HCT116 (cell line): ENCODE measurements at regions not wholly inside any gene's neighbourhood (a gene's known extent, or its start where the extent isn't known, plus 50 kb on each side); places are given as distances from the start of the nearest gene placed in this dataset.

Experiments
- ATAC-seq: fragments of 200-7000 bp; cut with Tn5 transposase; 2 replicates; pipeline ENCODE4 v1.9.1; 2020; ENCODE audit warnings: mild to moderate bottlenecking, moderate library complexity
- BruUV-seq: library from RNA; stranded (reverse); fragments of 400-500 nt; replicated peaks from 2 replicates; lab custom pipeline; 2021; lab: Mats Ljungman, UMichigan
- CTCF ChIA-PET: fragments of 300-600 bp; sonication (Branson Sonifier 250); formaldehyde crosslinking; loops from one replicate; lab custom pipeline; 2021; ENCODE audit warnings: antibody characterized with exemption; lab: Charles Lee
- POLR2A ChIA-PET: fragments of 300-600, 350-600 bp; sonication (Branson Sonifier 250); formaldehyde crosslinking; loops from one replicate; lab custom pipeline; 2021; ENCODE audit warnings: antibody characterized with exemption; lab: Charles Lee
- RAD21 ChIA-PET, 2 experiments: fragments of 300-600 bp; sonication (Branson Sonifier 250); formaldehyde crosslinking; loops; one replicate each; lab custom pipeline; 2023; ENCODE audit warnings: low total read pairs in 2 of 2; ENCODE audit not compliant: uncharacterized antibody in 2 of 2, unreplicated experiment in 2 of 2, low non-redundant PET in 1 of 2; lab: Charles Lee
- DNase-seq: peaks from one replicate; pipeline ENCODE4 v3.0.0-alpha.2; 2010; ENCODE audit warnings: low read depth, low spot score
- H2AFZ ChIP-seq: fragments of 200-600 bp; shearing (Covaris generic), sonication (generic); 2 replicates; pipeline ENCODE4 v1.6.1; 2017; ENCODE audit warnings: low read depth, mixed run types, mixed read lengths, antibody characterized with exemption, low read length; ENCODE audit not compliant: poor library complexity, severe bottlenecking
- H3K27ac ChIP-seq: 2 replicates; pipeline ENCODE4 v1.5.1; 2012; ENCODE audit warnings: low read depth, low read length
- H3K27me3 ChIP-seq: fragments of 200-600 bp; sonication (generic); 2 replicates; pipeline ENCODE4 v1.6.1; 2016; ENCODE audit warnings: mixed run types, low read length, mixed read lengths; ENCODE audit not compliant: insufficient read depth
- H3K36me3 ChIP-seq, 2 experiments: fragments of 200-500 bp in 1 of 2; fragments of 200-600 bp in 1 of 2; sonication (Bioruptor generic) in 1 of 2; sonication (generic) in 1 of 2; 2 replicates each; pipeline versions ENCODE4 v1.5.1 to v1.6.1; 2014 to 2016; ENCODE audit warnings: low read length in 2 of 2, inconsistent platforms in 1 of 2, mixed read lengths in 1 of 2, mixed run types in 1 of 2; ENCODE audit not compliant: insufficient read depth in 2 of 2, control insufficient read depth in 1 of 2
- H3K4me1 ChIP-seq, 2 experiments: fragments of 200-600 bp in 1 of 2; sonication (generic) in 1 of 2; 2 replicates each; pipeline versions ENCODE4 v1.5.1 to v1.6.1; 2012 to 2017; ENCODE audit warnings: low read length in 2 of 2, inconsistent platforms in 1 of 2, mild to moderate bottlenecking in 1 of 2, mixed read lengths in 1 of 2, mixed run types in 1 of 2, moderate library complexity in 1 of 2; ENCODE audit not compliant: insufficient read depth in 2 of 2, control insufficient read depth in 1 of 2
- H3K4me2 ChIP-seq: fragments of 200-600 bp; sonication (generic); 2 replicates; pipeline ENCODE4 v1.6.1; 2017; ENCODE audit warnings: mixed run types, low read length, mixed read lengths
- H3K4me3 ChIP-seq, 2 experiments: fragments of 200-600 bp in 1 of 2; sonication (generic) in 1 of 2; replicated peaks in 1 of 2; 2 replicates each; pipeline ENCODE4 v1.5.1; 2011 to 2016; ENCODE audit warnings: low read length in 2 of 2, control low read depth in 1 of 2, low read depth in 1 of 2, mild to moderate bottlenecking in 1 of 2, mixed read lengths in 1 of 2, mixed run types in 1 of 2
- H3K79me2 ChIP-seq: fragments of 200-600 bp; sonication (generic); 2 replicates; pipeline ENCODE4 v1.6.1; 2017; ENCODE audit warnings: mild to moderate bottlenecking, mixed run types, low read length, moderate library complexity, mixed read lengths; ENCODE audit not compliant: insufficient read depth
- H3K9ac ChIP-seq: fragments of 200-600 bp; sonication (generic); 2 replicates; pipeline ENCODE4 v1.6.1; 2016; ENCODE audit warnings: low read length, mixed read lengths
- H3K9me2 ChIP-seq: fragments of 200-600 bp; sonication (generic), shearing (Covaris generic); 2 replicates; pipeline ENCODE4 v1.6.1; 2017; ENCODE audit warnings: mixed run types, mild to moderate bottlenecking, moderate library complexity; ENCODE audit not compliant: insufficient read depth
- H3K9me3 ChIP-seq, 2 experiments: fragments of 200-500 bp in 1 of 2; fragments of 200-600 bp in 1 of 2; sonication (Bioruptor generic) in 1 of 2; sonication (generic) in 1 of 2; 2 replicates each; pipeline ENCODE4 v1.6.1; 2014 to 2017; ENCODE audit warnings: low read length in 2 of 2, mixed read lengths in 2 of 2, inconsistent platforms in 1 of 2, low read depth in 1 of 2, mild to moderate bottlenecking in 1 of 2, mixed run types in 1 of 2, moderate library complexity in 1 of 2; ENCODE audit not compliant: control insufficient read depth in 1 of 2, insufficient read depth in 1 of 2
- H4K20me1 ChIP-seq: fragments of 200-600 bp; sonication (generic), shearing (Covaris generic); 2 replicates; pipeline ENCODE4 v1.6.1; 2017; ENCODE audit warnings: mixed run types, mild to moderate bottlenecking, moderate library complexity; ENCODE audit not compliant: insufficient read depth
- CEBPB ChIP-seq: IDR thresholded peaks from 2 replicates; pipeline ENCODE4 v1.6.1; 2012; ENCODE audit warnings: low read depth
- EGR1 ChIP-seq: IDR thresholded peaks from 2 replicates; pipeline ENCODE4 v1.6.1; 2012; ENCODE audit warnings: low read depth
- EZH2 ChIP-seq: fragments of 200-600 bp; sonication (generic); IDR thresholded peaks from 2 replicates; pipeline ENCODE4 v1.6.1; 2017; ENCODE audit warnings: antibody characterized with exemption, mixed run types
- FOSL1 ChIP-seq: IDR thresholded peaks from 2 replicates; pipeline ENCODE4 v1.6.1; 2012; ENCODE audit warnings: low read depth
- JUND ChIP-seq: IDR thresholded peaks from 2 replicates; pipeline ENCODE4 v1.6.1; 2012
- POLR2AphosphoS5 ChIP-seq: IDR thresholded peaks from 2 replicates; pipeline ENCODE4 v1.6.1; 2011; ENCODE audit warnings: mild to moderate bottlenecking, low read depth, low read length, moderate library complexity
- RAD21 ChIP-seq: IDR thresholded peaks from 2 replicates; pipeline ENCODE4 v1.6.1; 2012; ENCODE audit warnings: low read depth, mild to moderate bottlenecking
- REST ChIP-seq: IDR thresholded peaks from 2 replicates; pipeline ENCODE4 v1.6.1; 2012; ENCODE audit warnings: low read depth
- SIN3A ChIP-seq: IDR thresholded peaks from 2 replicates; pipeline ENCODE4 v1.6.1; 2012; ENCODE audit warnings: low read depth
- SP1 ChIP-seq: IDR thresholded peaks from 2 replicates; pipeline ENCODE4 v1.6.1; 2012; ENCODE audit warnings: low read depth
- SRF ChIP-seq: IDR thresholded peaks from 2 replicates; pipeline ENCODE4 v1.6.1; 2012; ENCODE audit warnings: low read depth
- ZBTB33 ChIP-seq: IDR thresholded peaks from 2 replicates; pipeline ENCODE4 v1.6.1; 2011; ENCODE audit warnings: mild to moderate bottlenecking, low read length, moderate library complexity; ENCODE audit not compliant: insufficient replicate concordance; ENCODE audit errors: extremely low read depth
- ZNF274 ChIP-seq: fragments of 200-500 bp; sonication (Bioruptor generic); IDR thresholded peaks from 2 replicates; pipeline ENCODE4 v1.6.1; 2014; ENCODE audit warnings: mild to moderate bottlenecking, low read depth, low read length, inconsistent platforms
- intact Hi-C: fragments of 100-400 bp; cut with micrococcal nuclease; formaldehyde crosslinking; loops from 2 replicates; pipeline ENCODE4 v1.10.0; 2022
- TF ChIP-seq, protein P1 (sequence below): IDR thresholded peaks from 2 replicates; pipeline ENCODE4 v1.6.1; 2012

GRCh38 chr11:32259641-32260081 lies 168.8 kb downstream of the RCN1 start (continued):
- TF ChIP-seq REST (no peak), EZH2 (no peak), ZBTB33 (no peak), SP1 (no peak), RAD21 (no peak), POLR2AphosphoS5 (no peak), EGR1 (no peak), CEBPB (no peak)
- TF ChIP-seq, protein P1, sequence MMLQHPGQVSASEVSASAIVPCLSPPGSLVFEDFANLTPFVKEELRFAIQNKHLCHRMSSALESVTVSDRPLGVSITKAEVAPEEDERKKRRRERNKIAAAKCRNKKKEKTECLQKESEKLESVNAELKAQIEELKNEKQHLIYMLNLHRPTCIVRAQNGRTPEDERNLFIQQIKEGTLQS = no peak

DNA sequence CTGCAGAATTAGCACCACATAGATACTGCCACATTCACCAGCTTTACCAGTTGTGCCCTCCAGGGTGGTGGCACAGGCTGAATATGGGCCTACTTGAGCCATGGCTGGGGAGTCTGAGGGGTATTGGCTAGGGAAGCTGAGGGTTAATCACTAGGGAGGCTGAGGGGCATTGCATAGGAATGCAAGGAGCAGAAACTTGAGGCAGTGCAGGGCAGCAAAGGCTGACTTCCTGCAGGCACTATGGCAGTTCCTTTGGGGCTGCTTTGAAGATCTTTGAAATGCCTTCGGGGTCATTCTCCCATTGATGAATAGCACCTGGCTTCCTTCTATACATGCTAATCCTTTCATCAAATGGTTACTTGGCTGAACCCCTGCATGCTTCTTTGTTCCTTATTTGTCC lies 171.5 kb downstream of the RCN1 start:
- CTCF ChIA-PET = no interaction called here
- ATAC-seq = no peak
- TF ChIP-seq JUND = no peak
- no peak for TF ChIP-seq EGR1
- no peak for TF ChIP-seq FOSL1
- no peak for TF ChIP-seq CEBPB
- no peak for TF ChIP-seq ZBTB33
- TF ChIP-seq ZNF274 = no peak
- no peak for TF ChIP-seq SRF
- no peak for TF ChIP-seq SP1
- no peak for TF ChIP-seq EZH2
- no peak for TF ChIP-seq SIN3A
- no peak for TF ChIP-seq RAD21

More for the DNA sequence above, 171.5 kb downstream of the RCN1 start:
- Histone ChIP-seq H2AFZ (no peak overlapping the region), H3K4me1 (no peaks in the 10 kb centered on the region), H3K9me3 (no peaks in the 10 kb centered on the region), H3K9me2 (no peaks in the 10 kb centered on the region), H3K4me3 (no peak overlapping the region), H3K79me2 (no peaks in the 10 kb centered on the region), H3K36me3 (no peaks in the 10 kb centered on the region), H3K9ac (no peak overlapping the region), H3K27ac (no peak overlapping the region), H3K4me2 (no peak overlapping the region), H3K27me3 (no peaks in the 10 kb centered on the region; the same call in 1 of the 2 replicates), H4K20me1 (no peaks in the 10 kb centered on the region)
- RAD21 ChIA-PET = no interaction called here
- BruUV-seq = no TSS peak
- no peak for DNase-seq
- intact Hi-C loops = no loop called here
- POLR2A ChIA-PET = no interaction called here
